ENCODE measurements at regions not wholly inside any gene's neighbourhood (a gene's known extent, or its start where the extent isn't known, plus 50 kb on each side); places are given as distances from the start of the nearest gene placed in this dataset.

DNA sequence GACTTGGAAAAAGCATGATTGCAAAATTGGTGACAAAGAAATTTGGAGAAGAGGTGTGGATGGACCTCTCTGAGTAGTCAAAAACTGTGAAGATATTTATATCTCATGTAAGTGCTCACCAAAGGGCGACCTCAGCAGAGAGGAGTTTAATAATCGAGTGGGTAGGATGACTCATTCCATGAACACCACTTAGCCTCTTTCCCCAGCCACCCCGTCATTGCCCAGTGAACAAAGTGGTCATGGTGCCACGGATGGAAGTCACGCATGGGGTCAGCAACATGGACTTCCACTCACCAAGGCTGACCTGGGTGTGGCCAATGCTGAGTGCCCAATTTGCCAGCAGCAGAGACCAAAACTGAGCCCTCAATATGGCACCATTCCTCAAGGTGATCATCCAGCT is 997.4 kb upstream of the GYPC start:
- no peak overlapping the region for H2AFZ ChIP-seq (ENCODE audit: control insufficient read depth, low read depth, low read length)
- in situ Hi-C loops (cut with MboI) (no loop called here), intact Hi-C loops (cut with micrococcal nuclease; ENCODE audit: unreplicated experiment) (no loop called here)
- ChIA-PET RAD21 (ENCODE audit: unreplicated experiment) (no interaction called here), SMC1A (ENCODE audit: uncharacterized antibody, unreplicated experiment) (no interaction called here), POLR2A (no interaction called here), CTCF (no interaction called here)
- H3K27me3 ChIP-seq (replicated peaks in 1 of 2; ENCODE audit: control insufficient read depth in 2 of 2, insufficient read depth in 2 of 2, low read length in 1 of 2), result no peaks in the 10 kb centered on the region
- no peaks in the 10 kb centered on the region for H4K20me1 ChIP-seq (ENCODE audit: control insufficient read depth, insufficient read depth)
- H3K9ac ChIP-seq (ENCODE audit: control insufficient read depth, insufficient read depth, low read length), result no peak overlapping the region
- 24% methylated on average over 5 of the region's 5 CpGs for WGBS (ENCODE audit: insufficient coverage, insufficient replicate concordance, low lambda C conversion rate, missing lambda C conversion rate)
- no peaks in the 10 kb centered on the region for H3K36me3 ChIP-seq (ENCODE audit: control insufficient read depth in 2 of 2, insufficient read depth in 2 of 2, low read length in 1 of 2)
- no peak overlapping the region for H3K4me3 ChIP-seq
- no peaks in the 10 kb centered on the region for H3K79me2 ChIP-seq (ENCODE audit: control insufficient read depth, insufficient read depth, low read length)
- H3K27ac ChIP-seq (ENCODE audit: control insufficient read depth, insufficient read depth), result no peak overlapping the region
- no peak for DNase-seq (ENCODE audit: low read depth, low spot score)
- no peaks in the 10 kb centered on the region for H3K4me1 ChIP-seq (ENCODE audit: control insufficient read depth, insufficient read depth, low read length)
- FAIRE-seq, result no peak
- BruUV-seq (replicated peaks), result no TSS peak
- no peak overlapping the region for H3K4me2 ChIP-seq (ENCODE audit: control insufficient read depth, insufficient read depth)
- peak; percentile 33; the same call in 2 of the 3 replicates for ATAC-seq
- H3K9me3 ChIP-seq (replicated peaks; ENCODE audit: control insufficient read depth, insufficient read depth, low read length), result no peaks in the 10 kb centered on the region
- TF ChIP-seq CUX1 (IDR thresholded peaks at IDR 0.05; ENCODE audit: insufficient replicate concordance, low read depth, low read length), result no peak
- no peak for TF ChIP-seq KDM1A (IDR thresholded peaks at IDR 0.05; ENCODE audit: borderline replicate concordance)
- TF ChIP-seq IKZF2 (IDR thresholded peaks at IDR 0.05), result no peak
- TF ChIP-seq STAT3 (IDR thresholded peaks at IDR 0.05; ENCODE audit: low read depth, low read length), result no peak
- peak; percentile 46; the same call in 1 of the 2 replicates for TF ChIP-seq RUNX3 (IDR thresholded peaks at IDR 0.05; ENCODE audit: low read length)
- peak; percentile 62 for TF ChIP-seq JUNB (IDR thresholded peaks at IDR 0.05)
- TF ChIP-seq, protein P1, sequence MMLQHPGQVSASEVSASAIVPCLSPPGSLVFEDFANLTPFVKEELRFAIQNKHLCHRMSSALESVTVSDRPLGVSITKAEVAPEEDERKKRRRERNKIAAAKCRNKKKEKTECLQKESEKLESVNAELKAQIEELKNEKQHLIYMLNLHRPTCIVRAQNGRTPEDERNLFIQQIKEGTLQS (IDR thresholded peaks at IDR 0.05; ENCODE audit: borderline replicate concordance, extremely low read depth, low read depth, low read length), result no peak
- TF ChIP-seq E4F1 (IDR thresholded peaks at IDR 0.05; ENCODE audit: borderline replicate concordance, partially characterized antibody), result no peak
- 0 out of 2 replicates have a peak, but pooled peaks have one; percentile 17 for TF ChIP-seq NR2F1 (conservative IDR thresholded peaks at IDR 0.05)
- TF ChIP-seq POU2F2 (IDR thresholded peaks at IDR 0.05; ENCODE audit: borderline replicate concordance, low read depth, low read length), result no peak
- no peak for TF ChIP-seq HDAC6 (IDR thresholded peaks at IDR 0.05; ENCODE audit: unreplicated experiment)
- TF ChIP-seq IRF4 (IDR thresholded peaks at IDR 0.05; ENCODE audit: low read depth, low read length), result peak; percentile 55; the same call in 1 of the 2 replicates
- no peak for TF ChIP-seq NBN (IDR thresholded peaks at IDR 0.05)
- TF ChIP-seq SUPT20H (IDR thresholded peaks at IDR 0.05; ENCODE audit: borderline replicate concordance, control insufficient read depth, low read depth, low read length), result no peak
- no peak for TF ChIP-seq IKZF1 (conservative IDR thresholded peaks at IDR 0.05)
- TF ChIP-seq SMAD1 (IDR thresholded peaks at IDR 0.05; ENCODE audit: low read depth, partially characterized antibody), result no peak

All from GM12878 (cell line).